T-helper 17 cell (primary cell): ENCODE measurements at regions not wholly inside any gene's neighbourhood (a gene's known extent, or its start where the extent isn't known, plus 50 kb on each side); places are given as distances from the start of the nearest gene placed in this dataset.
"Not testable (repeated sequence)": the region's sequence is repeated elsewhere in the genome, so short reads cannot be mapped to it uniquely, and the experiment has no call there.

Experiments used
- ATAC-seq: fragments of 150-1000 bp; cut with Tn5 transposase; 2 replicates; pipeline ENCODE4 v1.10.0; 2021; ENCODE audit warnings: mild to moderate bottlenecking, moderate library complexity
- DNase-seq, 3 donors: peaks; one replicate each; pipeline versions ENCODE4 v3.0.0 to v3.0.0-alpha.2; 2020 to 2021
- H3K9me3 ChIP-seq: one replicate; pipeline ENCODE4 v1.7.0; 2013; ENCODE audit warnings: low read length, mild to moderate bottlenecking; ENCODE audit not compliant: control insufficient read depth, poor library complexity, severe bottlenecking
- H3K27ac Mint-ChIP-seq: one replicate; pipeline ENCODE4 v1.8.0; 2022; ENCODE audit warnings: mild to moderate bottlenecking, moderate library complexity, mixed read lengths
- H3K27me3 Mint-ChIP-seq: one replicate; pipeline ENCODE4 v1.8.0; 2022; ENCODE audit warnings: mixed read lengths
- H3K36me3 Mint-ChIP-seq: one replicate; pipeline ENCODE4 v1.8.0; 2022; ENCODE audit warnings: low read depth, mixed read lengths
- H3K4me1 Mint-ChIP-seq: one replicate; pipeline ENCODE4 v1.8.0; 2022; ENCODE audit warnings: mild to moderate bottlenecking, mixed read lengths
- H3K4me3 Mint-ChIP-seq: one replicate; pipeline ENCODE4 v1.8.0; 2022; ENCODE audit warnings: mild to moderate bottlenecking, moderate library complexity, mixed read lengths

DNA sequence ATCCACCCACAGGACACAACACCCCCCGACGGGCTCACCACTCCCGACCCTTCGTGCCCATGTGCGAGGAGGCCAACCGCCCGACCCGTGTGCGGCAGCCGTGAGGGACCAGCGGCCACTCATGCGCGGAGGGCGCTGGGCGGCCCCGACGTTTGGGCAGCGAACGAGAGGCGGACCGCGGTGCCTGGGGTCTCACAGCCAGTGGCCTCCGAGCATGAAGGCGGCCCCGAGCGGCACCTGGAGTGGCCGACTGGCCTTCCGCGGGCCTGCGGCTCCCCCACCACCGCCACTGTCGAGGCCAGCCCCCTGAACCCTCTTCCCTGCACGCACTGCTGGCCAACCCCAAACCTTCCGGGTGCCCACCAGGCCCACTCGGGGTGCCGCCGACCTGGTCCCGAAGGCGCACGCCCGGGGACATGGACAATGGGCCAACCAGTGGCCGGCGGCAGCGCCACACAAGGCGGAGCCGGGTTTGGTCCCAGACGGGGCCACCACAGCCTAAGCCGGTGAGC is 4274.9 kb upstream of the OR11H1 start:
- DNase-seq (peak in 1 of 3 donors; percentile 9), ATAC-seq (no peak)
- H3K27me3 Mint-ChIP-seq: no peaks in the 10 kb centered on the region
- H3K9me3 ChIP-seq: no peaks in the 10 kb centered on the region
- H3K27ac Mint-ChIP-seq: no peak overlapping the region
- H3K4me3 Mint-ChIP-seq: no peak overlapping the region
- no peaks in the 10 kb centered on the region for H3K4me1 Mint-ChIP-seq
- H3K36me3 Mint-ChIP-seq: no peaks in the 10 kb centered on the region

DNA sequence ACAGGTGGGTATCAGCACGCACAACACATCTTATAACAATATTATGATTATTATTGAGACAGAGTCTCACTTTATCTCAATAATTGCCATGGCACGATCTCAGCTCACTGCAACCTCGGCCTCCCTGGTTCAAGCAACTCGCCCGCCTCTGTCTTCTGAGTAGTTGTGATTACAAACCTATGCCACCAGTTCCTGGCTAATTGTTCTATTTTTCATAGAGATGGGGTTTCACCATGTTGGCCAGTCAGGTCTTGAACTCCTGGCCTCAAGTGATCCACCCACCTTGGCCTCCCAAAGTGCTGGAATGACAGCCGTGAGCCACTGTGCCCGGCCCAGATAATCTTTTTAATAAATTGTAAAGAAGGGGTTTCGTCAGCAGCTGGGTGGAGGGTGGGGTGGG is 4257.0 kb upstream of the OR11H1 start:
- not testable (repeated sequence) for DNase-seq, H3K27ac Mint-ChIP-seq, H3K4me3 Mint-ChIP-seq, H3K36me3 Mint-ChIP-seq, H3K27me3 Mint-ChIP-seq, H3K9me3 ChIP-seq, H3K4me1 Mint-ChIP-seq, ATAC-seq

DNA sequence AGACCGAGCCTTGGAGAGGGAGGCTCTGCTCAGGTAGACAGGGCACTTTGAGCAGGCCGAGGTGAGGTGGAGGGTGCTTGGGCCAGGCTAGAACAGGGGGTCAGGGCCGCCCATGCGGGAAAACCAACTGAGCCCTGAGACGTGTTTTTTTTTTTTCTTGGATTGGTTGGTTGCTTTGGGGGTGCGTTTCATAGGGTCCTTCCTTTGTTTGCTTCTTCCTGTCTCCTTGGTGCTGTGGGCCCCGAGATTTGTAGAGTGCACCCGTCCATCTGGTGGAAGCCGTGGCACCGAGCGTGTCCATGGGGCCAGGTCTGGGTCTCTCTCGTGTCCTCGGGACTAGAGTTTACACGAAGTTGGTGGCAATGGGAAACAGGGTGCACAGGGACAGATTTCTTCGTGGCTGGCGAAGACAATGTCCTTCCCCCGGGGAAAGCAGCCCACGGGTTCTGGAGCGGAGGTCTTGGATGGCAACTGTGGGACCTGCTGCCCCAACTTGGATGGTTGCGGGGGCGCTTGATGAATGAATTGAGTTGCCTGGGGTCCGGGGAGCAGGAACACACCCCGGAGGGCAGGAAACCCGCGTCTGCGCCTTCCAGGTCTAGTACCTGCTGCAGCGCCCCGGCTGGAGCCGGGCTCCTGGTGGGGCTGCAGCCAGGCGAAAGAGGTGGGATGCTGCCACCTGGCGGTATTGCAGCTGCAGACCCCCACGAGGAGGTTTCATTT is 4242.7 kb upstream of the OR11H1 start:
- not testable (repeated sequence) for DNase-seq, H3K4me1 Mint-ChIP-seq, H3K27me3 Mint-ChIP-seq, H3K27ac Mint-ChIP-seq, ATAC-seq, H3K4me3 Mint-ChIP-seq, H3K36me3 Mint-ChIP-seq
- H3K9me3 ChIP-seq: peaks cover 12% of the 10 kb centered on the region

DNA sequence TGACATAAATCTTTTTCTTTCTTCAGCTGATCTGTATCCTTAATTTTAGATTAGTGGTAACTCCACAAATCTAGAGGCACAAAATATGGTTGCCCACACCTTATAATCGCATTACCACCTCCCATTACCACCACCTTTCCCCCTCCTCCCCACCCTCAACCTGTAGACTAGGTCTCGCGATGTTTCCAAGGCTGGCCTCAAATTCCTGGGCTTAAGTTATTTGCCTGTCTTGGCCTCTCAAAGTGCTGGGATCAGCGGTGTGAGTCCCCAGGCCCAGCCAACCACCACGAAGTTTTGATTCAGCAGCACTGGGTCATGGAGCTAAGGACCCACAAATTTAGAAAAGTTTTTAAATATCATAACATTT is 4242.2 kb upstream of the OR11H1 start:
- not testable (repeated sequence) for H3K27me3 Mint-ChIP-seq, H3K4me3 Mint-ChIP-seq, ATAC-seq, H3K4me1 Mint-ChIP-seq, H3K27ac Mint-ChIP-seq, DNase-seq, H3K36me3 Mint-ChIP-seq
- peaks cover 12% of the 10 kb centered on the region for H3K9me3 ChIP-seq

DNA sequence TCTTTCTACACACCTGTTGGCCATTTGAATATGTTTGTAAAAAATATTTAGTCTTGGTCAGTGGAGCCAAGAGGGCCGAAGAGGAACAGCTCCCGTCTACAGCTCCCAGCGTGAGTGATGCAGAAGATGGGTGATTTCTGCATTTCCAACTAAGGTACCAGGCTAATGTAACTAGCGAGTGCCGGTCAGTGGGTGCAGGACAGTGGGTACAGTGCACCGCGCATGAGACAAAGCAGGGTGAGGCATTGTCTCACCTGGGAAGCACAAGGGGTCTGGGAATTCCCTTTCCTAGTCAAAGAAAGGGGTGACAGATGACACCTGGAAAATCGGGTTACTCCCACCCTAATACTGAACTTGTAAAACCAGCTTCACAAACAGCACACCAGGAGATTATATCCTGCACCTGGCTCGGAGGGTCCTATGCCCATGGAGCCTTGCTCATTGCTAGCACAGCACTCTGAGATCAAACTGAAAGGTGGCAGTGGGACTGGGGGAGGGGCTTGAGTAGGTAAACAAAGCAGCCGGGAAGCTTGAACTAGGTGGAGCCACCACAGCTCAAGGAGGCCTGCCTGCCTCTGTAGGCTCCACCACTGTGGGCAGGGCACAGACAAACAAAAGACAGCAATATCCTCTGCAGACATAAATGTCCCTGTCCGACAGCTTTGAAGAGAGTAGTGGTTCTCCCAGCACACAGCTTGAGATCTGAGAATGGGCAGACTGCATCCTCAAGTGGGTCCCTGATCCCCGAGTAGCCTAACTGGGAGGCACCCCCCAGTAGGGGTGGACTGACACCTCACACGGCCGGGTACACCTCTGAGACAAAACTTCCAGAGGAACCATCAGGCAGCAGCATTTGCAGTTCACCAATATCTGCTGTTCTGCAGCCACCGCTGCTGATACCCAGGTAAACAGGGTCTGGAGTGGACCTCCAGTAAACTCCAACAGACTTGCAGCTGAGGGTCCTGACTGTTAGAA is 4239.5 kb upstream of the OR11H1 start:
- ATAC-seq, H3K27ac Mint-ChIP-seq, H3K4me1 Mint-ChIP-seq, DNase-seq, H3K4me3 Mint-ChIP-seq, H3K27me3 Mint-ChIP-seq, H3K36me3 Mint-ChIP-seq: not testable (repeated sequence)
- H3K9me3 ChIP-seq: peaks cover 12% of the 10 kb centered on the region

DNA sequence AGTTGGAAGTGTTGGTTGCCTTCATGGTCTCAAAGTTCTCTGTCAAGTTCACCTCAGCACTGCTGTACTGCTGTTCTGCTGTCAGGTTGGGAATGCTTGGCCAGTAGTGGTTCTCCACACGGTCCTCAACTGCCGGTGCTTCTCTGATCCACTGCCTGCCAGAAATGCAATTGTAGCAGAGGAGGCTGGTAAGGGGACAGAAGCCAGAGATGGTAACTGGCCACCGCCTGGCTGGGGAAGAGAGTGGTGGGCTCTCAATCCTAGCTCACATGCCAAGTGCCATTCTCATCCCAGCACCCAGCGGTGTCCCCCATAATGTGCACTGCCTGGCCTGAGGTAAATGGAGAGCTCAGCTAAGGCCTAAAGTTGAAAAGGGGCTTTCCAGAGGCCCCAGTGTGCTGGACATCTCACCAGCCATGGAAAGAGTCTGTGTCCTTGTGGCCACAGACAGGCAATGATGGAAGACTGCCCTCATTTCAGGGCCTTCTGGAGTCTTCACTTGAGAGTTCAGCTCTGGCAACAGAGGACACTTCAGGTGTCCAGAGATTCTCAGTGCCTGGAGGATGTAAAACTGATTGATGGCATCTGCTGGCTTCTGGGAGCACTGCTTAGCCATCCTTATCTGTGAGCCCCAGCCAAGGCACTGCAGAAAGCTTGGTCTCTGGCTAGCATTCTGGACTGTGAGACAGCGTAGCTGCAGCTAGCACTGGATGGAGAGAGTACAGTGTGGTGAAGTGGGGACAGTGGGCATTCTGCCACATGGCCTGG is 4229.7 kb upstream of the OR11H1 start:
- H3K36me3 Mint-ChIP-seq, ATAC-seq, H3K4me3 Mint-ChIP-seq: not testable (repeated sequence)

DNA sequence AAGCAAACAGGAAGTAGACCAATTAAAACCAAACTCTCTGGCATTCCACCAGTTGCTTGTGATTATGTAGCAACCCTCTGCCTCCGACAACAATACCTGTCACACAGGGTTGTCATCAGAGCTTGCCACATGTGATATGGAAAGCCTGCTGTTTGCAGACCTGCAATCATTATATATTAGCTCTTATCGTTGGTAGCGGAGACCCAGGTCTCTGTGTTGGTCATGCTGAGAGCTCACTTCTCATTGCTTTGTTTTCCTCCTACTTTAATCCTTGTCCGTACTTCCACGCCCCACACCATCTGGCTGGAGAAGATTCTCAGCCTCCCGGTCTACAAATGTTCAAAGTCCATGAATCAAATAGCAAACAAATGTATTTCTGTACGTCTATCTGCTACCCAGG is 4225.6 kb upstream of the OR11H1 start:
- not testable (repeated sequence) for H3K9me3 ChIP-seq, DNase-seq, H3K4me1 Mint-ChIP-seq, ATAC-seq, H3K27ac Mint-ChIP-seq, H3K27me3 Mint-ChIP-seq, H3K4me3 Mint-ChIP-seq, H3K36me3 Mint-ChIP-seq

More for the DNA sequence above, 4229.7 kb upstream of the OR11H1 start:
- not testable (repeated sequence) for H3K27ac Mint-ChIP-seq, H3K9me3 ChIP-seq, H3K4me1 Mint-ChIP-seq, H3K27me3 Mint-ChIP-seq, DNase-seq

DNA sequence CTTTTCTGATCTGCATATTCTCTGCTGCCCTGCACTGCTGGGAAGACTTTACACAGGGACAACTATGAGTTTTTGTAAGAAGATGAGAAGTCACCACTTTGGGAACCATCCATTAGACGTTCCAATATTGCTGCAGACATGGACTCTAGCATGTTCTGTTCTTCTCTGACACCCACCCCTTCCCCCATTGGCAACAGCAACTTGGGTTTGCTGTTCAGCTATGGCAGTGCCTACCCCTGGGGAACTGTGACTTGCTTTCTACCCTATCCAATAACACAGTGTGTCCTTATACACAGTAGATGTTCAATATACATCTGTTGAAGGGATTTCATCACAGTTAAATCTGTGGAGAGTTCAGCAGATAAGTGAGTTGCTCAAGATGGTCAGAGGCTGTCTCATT is 4225.1 kb upstream of the OR11H1 start:
- H3K27ac Mint-ChIP-seq, DNase-seq, H3K9me3 ChIP-seq, H3K4me3 Mint-ChIP-seq, ATAC-seq, H3K4me1 Mint-ChIP-seq, H3K27me3 Mint-ChIP-seq, H3K36me3 Mint-ChIP-seq: not testable (repeated sequence)

DNA sequence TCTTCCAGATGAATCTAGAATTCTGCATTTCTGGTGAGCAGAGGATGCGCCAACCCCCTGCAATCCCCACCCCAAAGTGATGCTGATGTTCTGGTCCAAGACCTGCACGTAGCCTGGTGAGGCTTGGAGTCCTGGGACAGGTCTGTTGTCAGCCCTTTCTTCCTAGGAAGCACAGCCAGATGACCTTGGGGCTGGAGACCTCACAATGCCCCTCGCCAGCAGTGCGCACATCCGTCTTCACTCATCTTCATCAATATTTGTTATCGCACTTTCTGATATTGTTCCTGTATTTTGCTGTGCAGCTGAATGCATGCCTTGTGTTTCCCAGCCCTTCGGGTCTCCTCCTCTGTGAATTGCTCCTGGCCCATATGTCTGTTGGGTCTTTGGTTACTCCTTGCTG is 4222.8 kb upstream of the OR11H1 start:
- H3K27me3 Mint-ChIP-seq, DNase-seq, H3K4me3 Mint-ChIP-seq, H3K9me3 ChIP-seq, H3K36me3 Mint-ChIP-seq, H3K4me1 Mint-ChIP-seq, H3K27ac Mint-ChIP-seq, ATAC-seq: not testable (repeated sequence)

DNA sequence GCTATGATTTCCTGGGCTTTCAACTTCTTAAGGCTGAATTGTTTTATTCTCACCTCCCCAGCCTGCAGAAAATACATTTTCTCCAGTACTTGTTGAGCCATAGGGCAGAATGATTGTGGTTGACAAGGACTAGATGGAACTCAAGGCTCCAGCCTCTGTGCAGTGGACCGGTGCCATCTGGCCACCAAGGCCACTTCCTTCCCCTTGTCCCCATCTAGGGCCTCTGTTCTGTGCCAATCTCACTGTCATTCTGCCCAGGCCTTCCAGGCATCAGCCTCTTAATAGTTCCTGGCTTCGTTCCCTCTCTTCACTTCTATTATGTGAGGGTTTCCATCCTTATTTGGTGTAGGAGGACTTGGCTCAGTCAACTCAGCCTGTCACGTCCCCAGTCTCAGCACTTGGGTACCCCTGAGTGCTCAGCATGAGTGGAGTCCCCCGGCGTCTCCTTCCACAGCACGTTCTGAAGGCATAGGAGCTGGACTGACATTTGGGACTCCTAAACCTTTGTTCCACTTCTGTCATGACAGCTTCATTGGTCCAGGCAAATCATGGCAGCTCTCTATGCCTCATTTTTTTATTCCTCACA is 4221.0 kb upstream of the OR11H1 start:
- not testable (repeated sequence) for H3K4me3 Mint-ChIP-seq, H3K9me3 ChIP-seq, H3K36me3 Mint-ChIP-seq, H3K4me1 Mint-ChIP-seq, H3K27ac Mint-ChIP-seq, DNase-seq, ATAC-seq, H3K27me3 Mint-ChIP-seq

DNA sequence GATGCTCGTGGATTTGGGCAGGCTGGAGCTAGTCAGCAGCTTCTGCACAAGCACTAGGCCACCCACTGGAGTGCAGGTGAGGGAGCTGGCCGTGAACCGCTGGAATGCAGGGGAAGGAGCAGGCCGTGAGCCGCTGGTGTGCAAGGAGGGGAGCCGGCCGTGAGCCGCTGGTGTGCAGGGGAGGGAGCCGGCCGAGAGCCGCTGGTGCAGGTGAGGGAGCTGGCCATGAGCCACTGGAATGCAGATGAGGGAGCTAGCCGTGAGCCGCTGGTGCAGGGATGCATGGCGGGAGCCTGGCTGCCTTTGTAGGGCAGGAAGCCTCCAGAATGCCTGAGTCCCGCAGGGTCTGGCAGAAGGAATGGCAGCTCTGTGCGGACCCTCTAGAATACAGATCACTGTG is 4220.0 kb upstream of the OR11H1 start:
- no peaks in the 10 kb centered on the region for H3K4me1 Mint-ChIP-seq
- no peak for DNase-seq
- H3K27ac Mint-ChIP-seq: no peak overlapping the region
- H3K9me3 ChIP-seq: peaks cover 7% of the 10 kb centered on the region
- no peaks in the 10 kb centered on the region for H3K27me3 Mint-ChIP-seq
- no peak overlapping the region for H3K4me3 Mint-ChIP-seq
- no peaks in the 10 kb centered on the region for H3K36me3 Mint-ChIP-seq
- ATAC-seq: no peak

DNA sequence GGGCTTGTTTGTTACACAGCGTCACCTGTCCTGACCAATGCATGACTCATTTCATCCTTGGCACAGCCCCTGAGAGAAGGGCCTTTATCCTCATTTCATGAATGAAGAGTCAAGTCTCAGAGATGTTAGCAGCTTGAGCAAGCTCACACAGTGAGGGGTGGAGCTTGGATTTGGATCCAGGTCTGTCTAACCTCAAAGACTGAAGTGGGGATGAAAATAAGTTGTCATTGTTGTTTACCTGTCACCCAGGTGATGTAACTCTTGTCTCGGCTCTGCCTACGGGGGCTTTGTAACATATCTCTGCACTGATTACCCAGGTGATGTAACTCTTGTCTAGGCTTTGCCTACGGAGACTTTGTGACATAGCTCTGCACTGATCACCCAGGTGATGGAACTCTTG is 4218.2 kb upstream of the OR11H1 start:
- ATAC-seq, H3K4me1 Mint-ChIP-seq, H3K9me3 ChIP-seq, H3K27ac Mint-ChIP-seq, H3K4me3 Mint-ChIP-seq, H3K36me3 Mint-ChIP-seq, H3K27me3 Mint-ChIP-seq, DNase-seq: not testable (repeated sequence)

DNA sequence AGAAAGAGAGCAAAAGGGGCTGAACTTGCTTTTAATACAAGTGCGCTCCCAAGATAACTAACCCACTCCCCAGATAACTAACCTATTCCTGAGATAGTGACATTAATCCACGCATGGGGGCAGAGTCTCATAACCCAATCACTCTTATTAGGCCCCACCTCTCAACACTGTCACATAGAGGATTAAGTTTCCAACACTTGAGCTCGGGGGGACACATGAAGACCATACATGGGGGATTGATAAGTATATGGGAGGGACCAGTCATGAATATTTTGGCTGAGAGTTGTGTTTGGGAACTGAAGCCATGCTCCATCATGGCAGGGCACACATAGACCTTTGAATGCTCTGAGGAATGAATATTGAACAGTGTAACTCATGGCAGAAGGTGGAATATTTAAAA is 4217.3 kb upstream of the OR11H1 start:
- H3K36me3 Mint-ChIP-seq, DNase-seq, H3K27me3 Mint-ChIP-seq, ATAC-seq, H3K4me3 Mint-ChIP-seq, H3K27ac Mint-ChIP-seq, H3K9me3 ChIP-seq, H3K4me1 Mint-ChIP-seq: not testable (repeated sequence)
